GM21619 (cell line): ENCODE measurements at regions not wholly inside any gene's neighbourhood (a gene's known extent, or its start where the extent isn't known, plus 50 kb on each side); places are given as distances from the start of the nearest gene placed in this dataset.
"Not testable (repeated sequence)": the region's sequence is repeated elsewhere in the genome, so short reads cannot be mapped to it uniquely, and the experiment has no call there.

Experiments
- ATAC-seq: cut with Tn5 transposase; IDR thresholded peaks from one replicate; pipeline ENCODE4 v1.9.1; 2021; ENCODE audit not compliant: unreplicated experiment

GRCh38 chr1:222470252-222470805 lies 77.6 kb downstream of the HHIPL2 start:
- not testable (repeated sequence) for ATAC-seq

DNA sequence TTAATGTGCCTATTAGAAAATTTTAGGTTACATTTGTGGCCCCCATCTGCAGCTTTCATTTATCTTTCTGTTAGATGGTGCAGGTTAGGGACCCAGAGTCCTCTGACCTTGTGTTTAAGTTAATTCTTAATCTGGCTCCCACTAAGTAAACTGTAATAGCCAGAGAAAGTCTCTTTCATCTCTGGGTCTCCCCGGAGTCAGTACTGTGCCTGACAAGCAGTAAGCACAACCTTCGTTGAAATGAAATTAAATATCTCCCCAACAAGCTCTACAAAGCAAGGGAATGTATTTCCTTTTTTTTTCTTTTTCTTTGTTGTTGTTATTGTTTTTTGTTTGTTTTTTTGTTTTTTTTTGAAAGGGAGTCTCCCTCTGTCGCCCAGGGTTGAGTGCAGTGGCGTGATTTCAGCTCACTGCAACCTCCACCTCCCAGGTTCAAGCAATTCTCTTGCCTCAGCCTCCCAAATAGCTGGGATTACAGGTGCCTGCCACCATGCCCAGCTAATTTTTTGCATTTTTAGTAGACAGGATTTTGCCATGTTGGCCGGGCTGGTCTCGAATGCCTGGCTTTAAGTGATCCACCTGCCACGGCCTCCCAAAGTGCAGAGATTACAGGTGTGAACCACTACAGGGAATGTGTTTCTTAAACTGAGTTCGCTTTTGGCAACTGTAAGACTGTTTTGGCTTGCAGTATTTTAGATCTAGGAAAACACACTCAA lies 81.6 kb downstream of the HHIPL2 start:
- no peak for ATAC-seq

GRCh38 chr1:222465211-222466041 lies 82.5 kb downstream of the HHIPL2 start:
- ATAC-seq = peak; percentile 85

- ATAC-seq = no peak
These were observed 83.1 kb downstream of the HHIPL2 start for GRCh38 chr1:222464841-222465210.

DNA sequence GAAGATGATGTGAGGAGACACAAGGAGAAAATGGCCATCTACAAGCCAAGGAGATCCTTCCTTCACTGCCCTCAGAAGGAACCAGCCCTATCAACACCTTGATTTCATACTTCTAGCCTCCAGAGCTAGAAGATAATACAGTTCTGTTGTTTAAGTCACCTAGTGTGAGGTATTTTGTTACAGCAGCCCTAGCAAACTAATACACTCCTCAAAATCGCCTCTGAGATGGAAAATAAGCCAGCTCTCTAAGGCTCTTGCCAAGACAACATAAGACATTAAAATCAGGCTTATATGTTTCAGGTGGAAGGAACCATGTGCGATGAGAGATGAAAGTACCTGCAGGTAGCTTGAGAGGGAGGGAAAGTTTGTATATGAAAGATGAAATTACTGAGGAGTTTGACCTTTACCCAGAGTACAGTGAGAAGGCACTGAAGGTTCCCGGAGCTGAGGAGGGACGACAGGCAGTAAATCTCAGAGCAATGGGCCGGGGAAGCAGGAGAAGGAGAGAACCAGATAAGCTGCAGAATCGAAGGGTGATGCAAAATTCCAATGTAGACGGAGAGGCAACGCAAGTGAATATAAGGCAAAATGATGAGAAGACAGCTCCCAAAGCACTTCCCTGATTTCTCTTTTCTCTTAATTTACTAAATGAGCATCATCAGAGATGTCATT lies 84.7 kb downstream of the HHIPL2 start:
- no peak for ATAC-seq

- ATAC-seq = no peak
These were observed 85.3 kb downstream of the HHIPL2 start for GRCh38 chr1:222462601-222463000.

GRCh38 chr1:222461941-222462340 lies 86.0 kb downstream of the HHIPL2 start:
- no peak for ATAC-seq

DNA sequence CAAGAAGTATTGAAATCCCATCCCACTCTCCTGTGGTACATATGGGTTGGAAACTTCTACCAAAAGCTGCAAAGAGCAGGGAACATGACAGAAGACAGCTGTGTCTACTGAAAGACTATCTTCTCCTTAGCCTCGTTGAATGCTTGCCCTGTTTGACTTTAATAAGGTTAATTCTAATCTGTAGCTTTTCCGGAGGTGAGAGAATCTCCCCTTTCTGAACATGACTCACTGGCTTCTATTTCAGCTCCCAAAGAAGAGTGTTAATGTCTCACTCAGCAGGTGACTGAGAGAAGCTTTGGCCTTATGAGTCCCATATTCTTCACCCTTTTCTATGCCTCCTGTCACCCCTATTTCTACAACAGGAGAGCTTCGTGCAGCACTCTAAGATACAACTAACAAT lies 88.3 kb downstream of the HHIPL2 start:
- no peak for ATAC-seq

DNA sequence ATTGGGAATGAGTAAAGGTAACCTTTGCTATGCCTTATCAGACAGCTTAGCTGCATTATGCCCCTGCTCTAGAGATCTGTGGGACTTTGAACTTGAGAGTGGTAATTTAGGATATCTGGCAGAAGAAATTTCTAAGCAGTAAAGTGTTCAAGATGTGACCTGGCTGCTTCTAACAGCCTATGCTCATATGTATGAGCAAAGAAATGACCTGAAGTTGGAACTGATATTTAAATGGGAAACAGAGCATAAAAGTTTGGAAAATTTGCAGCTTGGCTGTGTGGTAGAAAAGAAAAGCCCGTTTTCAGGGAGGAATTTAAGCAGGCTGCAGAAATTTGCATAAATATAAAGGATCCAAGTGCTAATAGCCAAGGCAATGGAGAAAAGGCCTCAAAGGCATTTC lies 90.4 kb downstream of the HHIPL2 start:
- ATAC-seq = no peak

- no peak for ATAC-seq
These were observed 90.8 kb downstream of the HHIPL2 start for GRCh38 chr1:222457084-222457483.

DNA sequence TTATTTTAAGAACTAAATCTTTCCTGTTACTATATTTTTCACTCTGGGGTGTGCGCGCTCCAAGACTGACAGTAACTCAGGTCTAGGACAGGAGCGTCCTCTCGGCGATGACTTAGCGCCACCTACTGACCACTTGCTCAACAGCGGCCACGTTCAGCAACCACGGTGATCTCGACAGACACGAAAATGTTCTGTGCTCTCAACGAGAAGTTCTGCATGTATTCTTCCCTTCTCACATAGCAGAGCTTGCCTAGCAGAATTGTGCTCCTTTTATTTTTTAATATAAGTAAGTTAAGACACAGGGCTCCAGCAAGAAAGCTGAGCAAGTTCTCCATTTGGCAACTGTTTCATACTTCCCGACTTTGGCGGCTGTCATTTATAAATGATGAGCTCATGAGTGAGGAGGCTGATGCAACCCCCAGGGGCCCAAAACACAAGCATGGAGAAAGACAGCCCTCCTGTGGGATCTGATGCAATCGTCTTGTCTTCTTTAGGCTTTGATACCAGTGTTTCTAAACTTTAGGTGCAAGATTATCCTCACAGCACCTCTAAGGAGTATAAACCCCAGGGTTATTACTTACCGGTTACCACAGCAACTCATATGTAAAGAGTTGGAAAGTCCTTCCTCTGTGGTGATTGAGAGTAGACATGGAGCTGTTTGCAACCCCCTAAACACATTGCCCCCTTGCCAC lies 92.6 kb downstream of the HHIPL2 start:
- ATAC-seq = peak; percentile 97

- ATAC-seq = peak; percentile 23
These were observed 93.1 kb downstream of the HHIPL2 start for GRCh38 chr1:222454782-222455181.

DNA sequence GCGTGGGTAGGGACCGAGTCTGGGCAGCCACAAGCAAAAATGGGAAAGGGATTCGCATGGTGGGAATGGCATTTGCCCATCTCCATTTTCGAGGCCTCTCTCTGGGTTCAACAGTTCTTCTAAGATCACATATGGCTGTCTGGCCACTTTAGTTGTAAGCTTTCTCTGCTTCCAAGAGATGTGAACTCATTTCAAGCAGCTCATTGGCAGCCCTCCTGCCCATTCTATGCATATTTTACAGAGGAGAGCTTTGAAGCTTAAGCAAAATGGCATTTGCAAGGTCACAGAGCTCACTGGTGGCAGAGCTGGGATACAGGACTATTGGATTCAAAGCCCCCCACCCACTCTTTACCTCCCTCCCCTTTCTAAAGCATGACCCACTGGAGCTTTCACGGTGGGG lies 93.7 kb downstream of the HHIPL2 start:
- no peak for ATAC-seq

- ATAC-seq = no peak
These were observed 95.9 kb downstream of the HHIPL2 start for GRCh38 chr1:222452031-222452430.

GRCh38 chr1:222443566-222443965 lies 104.3 kb downstream of the HHIPL2 start:
- no peak for ATAC-seq

- ATAC-seq = no peak
These were observed 106.8 kb downstream of the HHIPL2 start for GRCh38 chr1:222441066-222441465.

DNA sequence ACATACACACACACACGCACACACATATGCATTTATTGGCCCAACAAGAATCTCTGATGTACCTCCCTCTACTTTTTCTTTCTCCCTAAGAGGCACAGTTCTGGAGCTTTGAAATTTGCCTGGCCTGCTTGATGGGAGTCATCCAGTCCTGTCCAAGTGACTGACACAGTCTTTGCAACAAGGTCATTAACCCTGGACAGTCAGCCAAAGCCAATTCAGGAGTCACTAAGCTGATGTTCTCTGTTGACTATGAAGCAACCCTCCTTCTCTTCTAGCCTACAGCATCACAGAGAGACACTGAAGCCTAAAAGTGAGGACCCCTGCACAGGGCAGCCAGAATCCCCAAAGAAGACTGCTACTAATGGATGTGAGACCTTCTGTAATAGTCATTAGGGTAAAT lies 123.1 kb downstream of the HHIPL2 start:
- no peak for ATAC-seq

- ATAC-seq = no peak
These were observed 126.5 kb downstream of the HHIPL2 start for GRCh38 chr1:222421380-222421779.

DNA sequence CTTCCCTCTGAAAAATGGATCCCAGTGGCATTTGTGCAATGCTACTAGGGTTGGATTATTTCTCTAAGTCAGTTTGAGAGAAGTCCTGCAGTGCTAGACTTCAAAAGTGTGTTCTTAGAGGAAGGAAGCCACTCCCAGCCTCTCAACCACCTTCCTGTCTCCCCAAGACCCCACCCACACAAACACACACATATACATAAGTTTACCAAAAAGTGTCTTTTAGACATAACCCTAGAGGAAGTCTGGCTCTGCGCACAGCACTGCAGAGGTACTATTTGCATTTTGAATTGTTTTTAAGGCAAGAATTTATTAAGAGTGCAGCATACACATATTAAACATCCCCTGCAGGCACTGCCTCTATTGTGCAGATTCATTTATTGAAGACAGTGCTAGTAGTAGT lies 127.3 kb downstream of the HHIPL2 start:
- no peak for ATAC-seq

DNA sequence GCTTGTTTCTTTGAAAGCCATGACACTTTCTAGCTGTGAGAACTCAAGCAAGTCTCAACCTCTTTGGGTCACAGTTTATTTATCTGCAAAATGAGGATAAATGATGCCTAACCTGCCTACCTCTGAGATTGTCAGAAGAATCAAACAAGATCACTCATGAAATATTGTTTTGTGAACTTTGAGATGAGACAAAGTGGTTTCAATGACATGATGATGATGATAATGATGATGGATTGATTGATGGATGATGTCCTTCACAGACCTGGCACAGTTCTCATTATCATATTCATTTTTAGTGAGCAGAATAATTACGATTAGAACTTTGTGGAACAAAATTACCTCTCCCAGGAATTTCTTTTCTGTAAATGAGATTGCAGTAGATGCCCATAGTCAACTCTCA lies 129.2 kb downstream of the HHIPL2 start:
- ATAC-seq = no peak

DNA sequence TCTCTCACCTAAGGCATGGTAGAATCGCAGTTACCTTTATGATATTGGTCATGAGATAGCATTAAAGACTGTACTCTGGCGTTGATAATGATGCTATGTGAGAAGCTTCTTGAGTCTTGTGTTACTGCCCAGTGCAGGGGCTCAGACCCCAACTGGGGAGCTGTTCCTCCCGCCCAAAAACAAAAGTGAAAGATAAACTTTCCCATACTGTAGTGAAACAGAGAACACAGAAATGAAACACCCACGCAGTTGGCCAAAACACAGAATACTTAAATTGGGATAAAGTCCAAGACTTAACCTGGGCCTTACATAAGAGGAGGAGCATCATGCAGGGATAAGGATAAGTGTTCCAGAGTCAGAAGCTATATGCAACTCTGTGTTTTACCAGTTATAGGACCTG lies 130.6 kb downstream of the HHIPL2 start:
- no peak for ATAC-seq
